Fibroblast of pulmonary artery (primary cell): ENCODE measurements at regions not wholly inside any gene's neighbourhood (a gene's known extent, or its start where the extent isn't known, plus 50 kb on each side); places are given as distances from the start of the nearest gene placed in this dataset.

ENCODE experiments used
- DNase-seq: peaks from one replicate; pipeline ENCODE4 v3.0.0-alpha.2; 2010; ENCODE audit warnings: low read depth
- H3K4me3 ChIP-seq: replicated peaks from 2 replicates; pipeline ENCODE4 v1.5.1; 2011; ENCODE audit warnings: low read depth, mild to moderate bottlenecking, control low read depth, low read length, moderate library complexity
- TF ChIP-seq, protein P1 (sequence below): IDR thresholded peaks from 2 replicates; pipeline ENCODE4 v1.5.1; 2011; ENCODE audit warnings: mild to moderate bottlenecking, control low read depth, low read length, inconsistent platforms; ENCODE audit errors: missing control alignments

- H3K4me3 ChIP-seq: no peak overlapping the region
- TF ChIP-seq, protein P1, sequence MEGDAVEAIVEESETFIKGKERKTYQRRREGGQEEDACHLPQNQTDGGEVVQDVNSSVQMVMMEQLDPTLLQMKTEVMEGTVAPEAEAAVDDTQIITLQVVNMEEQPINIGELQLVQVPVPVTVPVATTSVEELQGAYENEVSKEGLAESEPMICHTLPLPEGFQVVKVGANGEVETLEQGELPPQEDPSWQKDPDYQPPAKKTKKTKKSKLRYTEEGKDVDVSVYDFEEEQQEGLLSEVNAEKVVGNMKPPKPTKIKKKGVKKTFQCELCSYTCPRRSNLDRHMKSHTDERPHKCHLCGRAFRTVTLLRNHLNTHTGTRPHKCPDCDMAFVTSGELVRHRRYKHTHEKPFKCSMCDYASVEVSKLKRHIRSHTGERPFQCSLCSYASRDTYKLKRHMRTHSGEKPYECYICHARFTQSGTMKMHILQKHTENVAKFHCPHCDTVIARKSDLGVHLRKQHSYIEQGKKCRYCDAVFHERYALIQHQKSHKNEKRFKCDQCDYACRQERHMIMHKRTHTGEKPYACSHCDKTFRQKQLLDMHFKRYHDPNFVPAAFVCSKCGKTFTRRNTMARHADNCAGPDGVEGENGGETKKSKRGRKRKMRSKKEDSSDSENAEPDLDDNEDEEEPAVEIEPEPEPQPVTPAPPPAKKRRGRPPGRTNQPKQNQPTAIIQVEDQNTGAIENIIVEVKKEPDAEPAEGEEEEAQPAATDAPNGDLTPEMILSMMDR: no peak
- DNase-seq: no peak
Observed at GRCh38 chr3:106276755-106277612, 408.2 kb upstream of the CBLB start.

- no peak overlapping the region for H3K4me3 ChIP-seq
- DNase-seq: no peak
- TF ChIP-seq, protein P1: no peak
Observed at GRCh38 chr3:106277731-106278130, 408.9 kb upstream of the CBLB start.

DNA sequence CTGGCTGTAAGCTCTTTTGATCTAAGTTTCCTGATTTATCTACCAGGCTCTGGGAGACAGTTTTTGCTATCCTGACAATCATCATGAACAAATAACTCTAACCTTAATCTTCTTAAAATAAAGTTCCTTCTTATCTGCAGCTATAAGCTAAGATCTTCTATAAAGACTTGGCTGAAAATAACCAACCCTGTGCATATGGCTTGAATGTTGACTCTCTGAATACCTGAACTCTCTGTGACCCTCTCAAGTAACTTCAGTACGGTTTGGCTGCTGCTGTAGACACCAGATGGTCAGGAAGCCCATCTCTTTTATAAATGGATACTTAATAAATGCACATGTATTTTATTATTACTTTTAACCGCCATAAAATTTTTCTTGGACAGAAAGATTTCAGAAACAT, 412.4 kb upstream of the CBLB start:
- TF ChIP-seq, protein P1: no peak

DNA sequence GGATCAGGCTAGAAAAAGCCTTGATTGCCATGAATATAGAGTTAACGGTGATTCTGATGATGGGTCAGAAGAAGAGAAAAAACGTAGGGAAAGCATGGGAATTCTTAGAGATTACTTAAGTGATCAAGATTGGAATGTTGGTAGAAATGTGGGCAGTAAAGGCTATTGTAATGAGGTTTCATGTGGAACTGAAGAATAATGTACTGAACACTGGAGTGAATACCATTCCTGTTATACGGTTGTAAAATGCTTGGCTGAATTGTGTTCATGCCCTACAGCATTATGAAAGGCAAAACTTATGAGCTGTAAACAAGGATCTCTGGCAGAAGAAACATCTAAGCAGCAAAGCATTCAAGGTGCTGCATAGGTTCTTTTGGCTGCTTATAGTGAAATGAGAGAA, 414.1 kb upstream of the CBLB start:
- DNase-seq: no peak
- TF ChIP-seq, protein P1: no peak
- no peak overlapping the region for H3K4me3 ChIP-seq

More for the DNA sequence above, 412.4 kb upstream of the CBLB start:
- no peak for DNase-seq
- no peak overlapping the region for H3K4me3 ChIP-seq

- TF ChIP-seq, protein P1: no peak
- DNase-seq: no peak
Observed at GRCh38 chr3:106288781-106289180, 420.0 kb upstream of the CBLB start.

GRCh38 chr3:106290304-106290997, 421.6 kb upstream of the CBLB start:
- DNase-seq: no peak
- TF ChIP-seq, protein P1: no peak
- no peak overlapping the region for H3K4me3 ChIP-seq

More at GRCh38 chr3:106288781-106289180, 420.0 kb upstream of the CBLB start:
- H3K4me3 ChIP-seq: no peak overlapping the region
